ENCODE measurements at regions not wholly inside any gene's neighbourhood (a gene's known extent, or its start where the extent isn't known, plus 50 kb on each side); places are given as distances from the start of the nearest gene placed in this dataset.

DNA sequence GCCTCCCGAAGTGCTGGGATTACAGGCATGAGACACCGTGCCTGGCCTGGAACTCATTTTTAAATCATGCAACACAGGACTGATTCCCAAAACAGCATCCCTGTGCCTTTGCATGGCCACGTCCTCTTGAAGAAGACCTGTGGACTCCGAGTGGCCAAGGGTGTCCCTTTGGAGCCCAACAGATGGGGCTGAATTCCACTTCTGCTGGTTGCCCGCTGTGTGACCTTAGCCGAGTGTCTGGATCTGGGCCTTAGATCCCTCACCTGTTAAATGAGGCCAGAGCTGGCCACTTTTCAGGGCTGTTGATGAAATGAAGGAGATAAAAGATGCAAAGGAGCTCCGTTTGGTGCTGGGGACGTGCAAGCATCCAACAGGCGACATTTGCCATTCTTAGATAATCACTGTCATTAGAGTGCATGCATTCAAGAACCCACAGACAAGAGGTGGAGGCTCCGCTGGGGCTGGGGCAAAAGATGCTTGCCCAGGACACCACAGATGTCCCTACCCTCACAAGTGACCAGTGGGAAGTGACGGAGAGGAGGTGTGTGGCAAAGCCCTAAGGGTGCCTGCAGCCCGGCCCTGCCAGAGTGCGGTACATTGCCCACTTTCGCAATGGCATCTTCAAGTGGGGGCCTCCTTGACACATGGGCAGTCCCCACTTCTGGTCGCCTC is 354.1 kb upstream of the TNRC6C start:
- Histone ChIP-seq H3K27me3 (no peaks in the 10 kb centered on the region), H3K36me3 (no peaks in the 10 kb centered on the region), H3K4me3 (no peak overlapping the region), H3K27ac (peak overlapping the region; percentile 92), H3K9me3 (no peaks in the 10 kb centered on the region), H3K4me1 (peaks cover 37% of the 10 kb centered on the region)
- intact Hi-C loops (cut with DNase I), result no loop called here
- TF ChIP-seq CTCF (IDR thresholded peaks at IDR 0.05) (no peak), POLR2AphosphoS5 (IDR thresholded peaks at IDR 0.05; ENCODE audit: insufficient read depth in 1 of 2, low read depth in 1 of 2) (no peak), POLR2A (IDR thresholded peaks at IDR 0.05) (no peak)
- no peak for DNase-seq (ENCODE audit: extremely low spot score in 2 of 2)

DNA sequence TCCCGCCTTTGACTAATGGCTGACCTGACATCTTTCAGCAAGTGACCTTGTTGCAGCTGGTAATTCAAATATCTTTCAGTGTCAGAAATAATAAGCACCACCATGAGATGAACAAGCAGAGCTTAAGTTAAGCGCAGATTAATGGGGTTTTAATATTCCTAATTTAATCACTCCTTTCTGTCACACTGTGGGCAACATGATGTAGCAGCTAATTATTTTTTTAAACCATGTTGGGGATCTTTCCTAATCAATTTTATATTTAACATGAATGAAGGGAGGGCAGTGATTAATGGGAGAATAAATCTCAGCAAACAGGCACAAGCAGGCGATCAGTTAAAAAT is 353.6 kb upstream of the TNRC6C start:
- peak overlapping the region; percentile 92 for H3K27ac ChIP-seq
- intact Hi-C loops (cut with DNase I), result no loop called here
- H3K4me1 ChIP-seq, result peaks cover 42% of the 10 kb centered on the region

GRCh38 chr17:77606146-77606864 is 352.2 kb upstream of the TNRC6C start:
- TF ChIP-seq CTCF (IDR thresholded peaks at IDR 0.05), result no peak
- TF ChIP-seq POLR2AphosphoS5 (IDR thresholded peaks at IDR 0.05; ENCODE audit: insufficient read depth in 1 of 2, low read depth in 1 of 2), result no peak
- no peak for TF ChIP-seq POLR2A (IDR thresholded peaks at IDR 0.05)
- Histone ChIP-seq H3K9me3 (no peaks in the 10 kb centered on the region), H3K36me3 (no peaks in the 10 kb centered on the region), H3K27me3 (no peaks in the 10 kb centered on the region), H3K27ac (no peak overlapping the region), H3K4me3 (no peak overlapping the region), H3K4me1 (peaks cover 45% of the 10 kb centered on the region)
- intact Hi-C loops (cut with DNase I), result no loop called here
- DNase-seq (ENCODE audit: extremely low spot score in 2 of 2), result no peak

More for the DNA sequence above, 353.6 kb upstream of the TNRC6C start:
- Histone ChIP-seq H3K9me3 (no peaks in the 10 kb centered on the region), H3K4me3 (no peak overlapping the region), H3K27me3 (no peaks in the 10 kb centered on the region), H3K36me3 (no peaks in the 10 kb centered on the region)
- no peak for DNase-seq (ENCODE audit: extremely low spot score in 2 of 2)
- TF ChIP-seq CTCF (IDR thresholded peaks at IDR 0.05), result no peak
- TF ChIP-seq POLR2A (IDR thresholded peaks at IDR 0.05), result no peak
- TF ChIP-seq POLR2AphosphoS5 (IDR thresholded peaks at IDR 0.05; ENCODE audit: insufficient read depth in 1 of 2, low read depth in 1 of 2), result no peak

- no peak for TF ChIP-seq CTCF (IDR thresholded peaks at IDR 0.05)
- no peak for TF ChIP-seq POLR2AphosphoS5 (IDR thresholded peaks at IDR 0.05; ENCODE audit: insufficient read depth in 1 of 2, low read depth in 1 of 2)
- TF ChIP-seq POLR2A (IDR thresholded peaks at IDR 0.05), result no peak
- Histone ChIP-seq H3K4me3 (no peak overlapping the region), H3K27me3 (no peaks in the 10 kb centered on the region), H3K9me3 (no peaks in the 10 kb centered on the region), H3K4me1 (peaks cover 44% of the 10 kb centered on the region), H3K36me3 (no peaks in the 10 kb centered on the region), H3K27ac (no peak overlapping the region)
- DNase-seq (ENCODE audit: extremely low spot score in 2 of 2), result no peak
- intact Hi-C loops (cut with DNase I), result no loop called here
Observed at GRCh38 chr17:77606865-77607210, 351.7 kb upstream of the TNRC6C start.

DNA sequence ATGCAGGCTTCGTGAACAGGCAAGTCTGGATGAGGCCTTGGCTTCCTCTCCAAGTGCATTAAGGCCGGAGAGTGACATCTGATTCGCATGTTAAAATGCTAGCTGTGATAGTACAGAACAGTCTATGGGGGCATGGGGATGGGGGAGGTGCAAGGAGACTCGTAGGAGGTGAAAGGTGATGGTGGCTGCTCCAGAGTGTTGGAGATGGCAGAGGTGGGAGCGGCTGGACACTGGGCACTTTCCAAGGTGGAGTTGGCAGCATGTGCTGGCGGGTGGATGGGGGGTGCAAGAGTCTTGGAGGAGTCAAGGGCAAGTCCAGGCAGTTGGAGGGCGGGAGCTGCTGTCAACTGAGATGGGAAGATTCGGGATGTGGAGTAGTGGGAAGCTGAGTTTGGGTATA is 350.9 kb upstream of the TNRC6C start:
- intact Hi-C loops (cut with DNase I), result no loop called here
- no peak overlapping the region for H3K27ac ChIP-seq
- no peaks in the 10 kb centered on the region for H3K27me3 ChIP-seq
- TF ChIP-seq CTCF (IDR thresholded peaks at IDR 0.05), result no peak
- TF ChIP-seq POLR2AphosphoS5 (IDR thresholded peaks at IDR 0.05; ENCODE audit: insufficient read depth in 1 of 2, low read depth in 1 of 2), result no peak
- no peak for TF ChIP-seq POLR2A (IDR thresholded peaks at IDR 0.05)
- H3K4me3 ChIP-seq, result no peak overlapping the region
- H3K9me3 ChIP-seq, result no peaks in the 10 kb centered on the region
- peaks cover 43% of the 10 kb centered on the region for H3K4me1 ChIP-seq
- no peak for DNase-seq (ENCODE audit: extremely low spot score in 2 of 2)
- H3K36me3 ChIP-seq, result no peaks in the 10 kb centered on the region

All from vagina (tissue), 2 donors.